HG03354 (cell line): ENCODE measurements at regions not wholly inside any gene's neighbourhood (a gene's known extent, or its start where the extent isn't known, plus 50 kb on each side); places are given as distances from the start of the nearest gene placed in this dataset.

Experiments used
- ATAC-seq: cut with Tn5 transposase; IDR thresholded peaks from one replicate; pipeline ENCODE4 v1.9.1; 2021; ENCODE audit warnings: mild to moderate bottlenecking; ENCODE audit not compliant: unreplicated experiment, poor library complexity, severe bottlenecking

DNA sequence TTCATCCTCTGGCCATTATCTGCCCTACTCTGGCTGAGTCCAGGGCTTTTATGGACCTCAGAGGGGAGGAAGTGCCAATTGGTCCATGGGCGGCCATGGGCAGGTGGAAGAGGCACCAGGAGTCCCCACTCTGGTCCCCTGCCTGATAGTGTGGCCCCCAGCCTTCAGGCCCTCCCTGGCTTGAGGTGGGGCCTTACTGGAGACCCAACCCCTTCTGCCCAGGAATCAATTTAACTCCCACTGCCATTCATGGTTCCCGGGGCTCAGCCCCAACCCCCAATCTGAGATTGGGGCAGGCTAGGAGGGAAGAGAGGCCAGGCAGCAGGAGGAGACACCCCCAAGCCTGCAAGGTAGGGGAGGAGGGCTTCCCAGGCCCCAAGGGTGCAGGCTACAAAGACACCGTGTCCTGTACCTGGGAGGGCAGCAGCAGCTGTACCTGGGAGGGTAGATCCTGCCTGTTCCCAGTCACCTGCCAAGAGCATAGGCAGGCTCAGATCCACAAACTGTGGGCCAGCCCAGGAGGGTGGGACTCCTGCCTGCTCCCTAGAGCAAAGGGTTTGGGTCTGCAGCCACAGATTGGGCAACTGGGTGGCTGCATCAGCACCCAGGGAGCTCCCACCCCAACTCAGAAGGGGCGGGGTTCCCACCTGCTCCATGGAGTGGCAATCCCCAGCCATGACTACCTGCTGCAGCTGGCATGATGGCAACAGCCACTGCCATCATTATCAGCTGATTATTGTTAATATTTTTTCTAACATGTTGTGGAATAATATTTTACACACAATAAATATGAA, 1044.1 kb upstream of the B3GALT2 start:
- no peak for ATAC-seq

GRCh38 chr1:194228427-194228826, 1042.0 kb upstream of the B3GALT2 start:
- no peak for ATAC-seq

GRCh38 chr1:194227161-194227560, 1040.7 kb upstream of the B3GALT2 start:
- ATAC-seq: no peak

GRCh38 chr1:194225821-194226220, 1039.4 kb upstream of the B3GALT2 start:
- ATAC-seq: peak; percentile 98

- ATAC-seq: no peak
These were observed 1037.2 kb upstream of the B3GALT2 start for GRCh38 chr1:194223596-194223995.

DNA sequence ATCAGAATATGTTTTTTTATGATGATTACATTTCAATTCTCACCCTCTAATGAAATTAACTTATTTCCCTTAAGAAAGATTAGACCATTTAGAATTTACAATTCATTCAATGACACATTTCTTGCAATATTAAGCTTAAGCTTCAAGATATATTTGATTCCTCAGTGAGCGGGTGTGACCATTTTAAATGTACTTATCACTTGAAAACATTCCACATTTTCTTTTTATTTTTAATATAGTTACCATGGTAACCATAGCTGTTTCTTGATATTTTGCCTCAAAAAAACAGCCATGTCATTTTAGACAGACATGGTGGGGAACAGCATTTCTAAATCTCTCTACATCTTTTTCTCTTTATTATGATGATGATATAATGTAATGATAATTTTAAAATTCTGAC, 1029.0 kb upstream of the B3GALT2 start:
- ATAC-seq: no peak

- no peak for ATAC-seq
These were observed 1028.3 kb upstream of the B3GALT2 start for GRCh38 chr1:194214735-194215134.

- no peak for ATAC-seq
These were observed 1023.5 kb upstream of the B3GALT2 start for GRCh38 chr1:194209920-194210319.

DNA sequence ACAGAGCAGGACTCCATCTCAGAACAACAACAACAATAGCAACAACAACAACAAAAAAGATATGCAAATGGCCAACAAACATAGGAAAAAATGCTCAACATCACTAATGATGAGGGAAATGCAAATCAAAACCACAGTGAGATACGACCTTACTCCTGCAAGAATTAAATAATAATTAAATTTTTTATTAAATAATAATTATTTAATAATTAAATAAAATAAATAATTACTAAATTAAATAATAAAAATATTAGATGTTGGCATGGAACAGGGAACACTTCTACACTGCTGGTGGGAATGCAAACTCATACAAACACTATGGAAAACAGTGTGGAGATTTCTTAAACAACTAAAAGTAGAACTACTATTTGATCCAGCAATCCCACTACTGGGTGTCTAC, 1022.3 kb upstream of the B3GALT2 start:
- no peak for ATAC-seq

GRCh38 chr1:194196562-194196961, 1010.1 kb upstream of the B3GALT2 start:
- ATAC-seq: no peak

GRCh38 chr1:194194724-194195123, 1008.3 kb upstream of the B3GALT2 start:
- no peak for ATAC-seq

- ATAC-seq: no peak
These were observed 998.6 kb upstream of the B3GALT2 start for GRCh38 chr1:194184974-194185373.

GRCh38 chr1:194184425-194184824, 998.0 kb upstream of the B3GALT2 start:
- no peak for ATAC-seq

- no peak for ATAC-seq
These were observed 995.4 kb upstream of the B3GALT2 start for GRCh38 chr1:194181845-194182244.

DNA sequence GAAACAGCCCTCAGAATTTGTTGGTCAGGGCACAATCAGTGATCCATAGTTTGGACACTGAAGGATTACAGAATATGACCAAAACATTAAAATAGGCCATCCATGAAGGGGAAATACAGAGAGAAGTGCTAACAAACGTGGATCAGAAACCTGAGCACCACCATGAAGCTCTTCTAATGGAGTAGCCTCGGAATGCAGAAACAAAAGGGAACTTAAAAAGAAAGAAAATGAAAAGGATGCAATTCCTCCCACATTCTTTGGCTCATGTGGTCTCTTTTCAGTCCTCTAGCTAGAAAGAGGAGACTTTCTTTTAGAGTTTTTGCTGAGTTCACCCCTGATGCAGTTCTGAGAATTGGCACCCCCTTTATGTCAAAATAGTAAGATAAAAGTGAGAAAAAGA, 989.8 kb upstream of the B3GALT2 start:
- ATAC-seq: no peak

GRCh38 chr1:194175251-194175650, 988.8 kb upstream of the B3GALT2 start:
- ATAC-seq: no peak

DNA sequence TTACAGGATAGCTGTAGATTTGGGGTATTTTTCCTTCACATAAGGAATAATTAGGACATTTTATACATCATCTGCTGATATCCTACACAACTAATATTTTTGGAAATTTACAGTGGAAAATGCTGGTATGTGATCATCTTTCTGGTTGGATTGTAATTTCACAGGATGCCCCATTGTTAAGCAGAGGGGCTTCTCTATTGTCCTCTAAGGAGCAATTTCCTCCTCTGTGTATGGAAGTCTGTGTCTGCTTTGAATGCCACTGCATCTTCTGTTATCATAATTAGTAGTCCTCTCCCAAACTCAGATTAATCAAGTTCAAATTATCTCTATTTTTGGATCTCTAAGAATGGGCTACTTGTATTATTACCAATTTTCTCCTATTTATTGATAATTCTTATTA, 988.1 kb upstream of the B3GALT2 start:
- no peak for ATAC-seq

DNA sequence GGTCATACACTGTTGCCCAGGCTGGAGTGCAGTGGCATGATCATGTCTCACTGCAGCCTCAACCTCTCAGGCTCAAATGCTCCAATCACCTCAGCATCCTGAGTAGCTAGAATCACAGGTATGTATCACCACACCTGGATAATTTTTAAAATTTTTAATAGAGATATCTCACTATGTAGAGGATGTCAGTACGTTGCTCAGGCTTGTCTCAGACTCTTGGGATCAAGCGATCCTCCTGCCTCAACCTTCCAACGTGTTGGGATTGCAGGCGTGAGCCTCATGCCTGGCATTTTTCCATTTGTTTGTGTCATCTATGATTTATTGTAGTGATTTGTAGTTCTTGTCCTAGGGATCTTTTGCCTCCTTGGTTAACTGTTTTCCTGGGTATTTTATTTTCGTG, 985.2 kb upstream of the B3GALT2 start:
- ATAC-seq: no peak

DNA sequence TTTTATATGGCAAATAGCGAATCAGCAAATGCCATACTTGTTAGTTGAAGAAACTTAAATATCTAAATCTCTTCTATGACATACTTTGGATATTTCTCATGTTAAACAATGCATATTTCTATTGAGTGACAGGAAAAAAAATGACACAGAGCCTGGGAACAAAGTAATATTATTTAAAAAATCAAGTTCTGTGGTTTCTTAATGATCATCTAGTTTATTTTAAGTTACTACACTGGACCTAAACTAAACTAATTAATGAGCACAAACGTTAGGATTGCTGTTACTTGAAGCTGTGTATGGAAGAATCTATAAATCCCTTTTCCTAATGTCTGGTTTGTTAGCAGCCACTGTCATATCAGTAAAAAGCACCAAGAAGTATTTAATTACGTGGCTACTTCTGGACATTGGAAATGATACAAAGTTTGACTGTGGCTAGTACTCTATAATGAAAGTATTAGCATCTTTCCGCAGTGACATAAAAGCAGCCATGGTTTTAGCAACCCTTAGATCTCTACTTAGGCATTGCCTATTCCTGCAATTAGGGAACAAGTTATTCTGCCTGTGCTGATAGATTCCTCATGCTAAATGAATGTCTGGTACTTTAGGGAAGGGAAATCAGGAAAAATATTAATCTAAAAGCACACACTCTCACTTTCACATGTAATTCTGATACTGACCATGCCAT, 981.7 kb upstream of the B3GALT2 start:
- ATAC-seq: no peak

DNA sequence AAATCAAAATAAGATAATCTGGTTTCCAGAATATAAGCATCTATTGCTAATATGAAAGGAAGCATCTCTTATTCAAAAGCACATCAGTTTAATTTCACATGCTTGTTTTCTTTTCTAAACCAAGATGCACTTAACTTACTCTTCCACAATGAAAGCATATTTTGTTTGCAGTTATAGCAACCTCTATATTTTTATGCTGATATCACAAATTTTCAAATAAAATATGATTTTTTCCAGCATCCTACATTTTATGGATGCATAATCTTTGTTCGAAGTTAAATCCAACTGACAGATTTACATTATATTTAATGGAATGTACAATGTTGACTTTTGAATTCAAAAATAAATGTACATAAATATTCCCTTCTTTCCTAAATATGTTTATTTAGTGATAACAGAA, 978.3 kb upstream of the B3GALT2 start:
- no peak for ATAC-seq

DNA sequence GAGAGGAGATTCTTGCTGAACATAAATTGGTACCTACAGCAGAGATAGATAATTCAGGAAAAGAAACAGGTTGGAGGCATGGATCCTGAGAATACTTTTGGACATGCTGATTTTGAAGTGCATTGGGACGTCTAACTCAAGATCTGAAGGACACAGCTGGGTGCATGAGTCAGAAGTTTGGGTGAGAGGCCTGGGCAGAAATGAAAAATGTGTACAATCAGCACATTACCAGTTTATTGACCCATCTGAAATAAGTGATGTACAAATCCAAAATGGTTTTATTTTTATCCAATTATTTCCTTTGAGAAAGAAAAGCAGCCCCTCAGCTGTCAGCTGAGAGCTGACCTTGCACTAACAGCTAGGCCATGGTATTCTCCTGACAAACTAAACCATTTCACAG, 975.2 kb upstream of the B3GALT2 start:
- ATAC-seq: no peak
